ENCODE measurements at regions not wholly inside any gene's neighbourhood (a gene's known extent, or its start where the extent isn't known, plus 50 kb on each side); places are given as distances from the start of the nearest gene placed in this dataset.

DNA sequence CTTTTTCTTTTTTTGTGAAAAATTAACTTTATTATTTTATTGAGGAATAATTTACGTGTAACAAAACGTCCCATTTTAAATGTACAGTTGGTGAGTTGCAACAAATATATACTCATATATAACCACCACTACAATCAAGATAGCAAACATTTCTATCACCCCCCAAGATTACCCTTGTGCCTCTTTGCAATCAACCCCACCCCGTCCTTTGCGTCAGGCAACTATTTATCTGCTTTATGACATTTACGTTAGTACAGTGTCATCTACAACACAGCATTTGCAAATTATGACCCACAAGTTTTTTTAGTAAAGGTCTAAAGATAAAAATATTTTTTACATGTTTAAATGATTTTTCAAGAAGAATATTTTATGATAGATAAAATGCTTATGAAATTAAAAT lies 485.6 kb upstream of the SOX9 start:
- CTCF ChIA-PET, result no interaction called here

DNA sequence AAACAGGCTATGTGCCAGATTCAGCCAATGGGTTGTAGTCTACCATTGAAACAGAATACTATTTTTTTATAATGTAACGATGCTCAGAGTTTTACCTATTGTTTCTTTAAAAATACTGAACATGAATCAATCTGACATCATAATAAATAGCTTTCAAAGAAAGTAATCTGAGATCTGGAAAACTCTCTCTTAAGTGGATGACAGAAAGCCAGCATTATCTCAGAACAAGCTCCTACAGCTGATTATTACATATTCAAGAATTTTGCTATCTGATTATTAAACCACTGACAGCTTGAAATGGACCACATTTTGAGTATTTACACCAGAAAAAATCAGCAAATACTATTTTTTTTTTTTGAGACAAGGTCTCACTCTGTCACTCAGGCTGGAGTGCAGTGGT lies 484.2 kb upstream of the SOX9 start:
- TF ChIP-seq, protein P1, sequence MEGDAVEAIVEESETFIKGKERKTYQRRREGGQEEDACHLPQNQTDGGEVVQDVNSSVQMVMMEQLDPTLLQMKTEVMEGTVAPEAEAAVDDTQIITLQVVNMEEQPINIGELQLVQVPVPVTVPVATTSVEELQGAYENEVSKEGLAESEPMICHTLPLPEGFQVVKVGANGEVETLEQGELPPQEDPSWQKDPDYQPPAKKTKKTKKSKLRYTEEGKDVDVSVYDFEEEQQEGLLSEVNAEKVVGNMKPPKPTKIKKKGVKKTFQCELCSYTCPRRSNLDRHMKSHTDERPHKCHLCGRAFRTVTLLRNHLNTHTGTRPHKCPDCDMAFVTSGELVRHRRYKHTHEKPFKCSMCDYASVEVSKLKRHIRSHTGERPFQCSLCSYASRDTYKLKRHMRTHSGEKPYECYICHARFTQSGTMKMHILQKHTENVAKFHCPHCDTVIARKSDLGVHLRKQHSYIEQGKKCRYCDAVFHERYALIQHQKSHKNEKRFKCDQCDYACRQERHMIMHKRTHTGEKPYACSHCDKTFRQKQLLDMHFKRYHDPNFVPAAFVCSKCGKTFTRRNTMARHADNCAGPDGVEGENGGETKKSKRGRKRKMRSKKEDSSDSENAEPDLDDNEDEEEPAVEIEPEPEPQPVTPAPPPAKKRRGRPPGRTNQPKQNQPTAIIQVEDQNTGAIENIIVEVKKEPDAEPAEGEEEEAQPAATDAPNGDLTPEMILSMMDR (conservative IDR thresholded peaks at IDR 0.05; ENCODE audit: low read depth, low read length), result no peak
- TF ChIP-seq EZH2phosphoT487 (IDR thresholded peaks at IDR 0.05; ENCODE audit: borderline replicate concordance, low read length) (no peak), EZH2 (IDR thresholded peaks at IDR 0.05; ENCODE audit: low read length, unreplicated experiment) (no peak)
- no peak overlapping the region for H3K9ac ChIP-seq (ENCODE audit: low read length)
- CTCF ChIA-PET, result no interaction called here
- no peak overlapping the region for H3K4me3 ChIP-seq (ENCODE audit: low read length)
- no peaks in the 10 kb centered on the region for H3K9me3 ChIP-seq (ENCODE audit: low read length)
- ATAC-seq (no peak), DNase-seq (no peak)
- H3K79me2 ChIP-seq (ENCODE audit: low read length), result no peaks in the 10 kb centered on the region
- peaks cover 17% of the 10 kb centered on the region for H3F3A ChIP-seq (ENCODE audit: low read length, unreplicated experiment)
- H3K36me3 ChIP-seq (ENCODE audit: low read depth, low read length), result no peaks in the 10 kb centered on the region
- no peak overlapping the region for H3K4me2 ChIP-seq (ENCODE audit: low read length)
- no peaks in the 10 kb centered on the region for H3K27me3 ChIP-seq (ENCODE audit: low read length)
- peaks cover 29% of the 10 kb centered on the region for H3K4me1 ChIP-seq (ENCODE audit: insufficient read depth, low read length)
- H3K27ac ChIP-seq (ENCODE audit: low read length), result no peak overlapping the region
- no peaks in the 10 kb centered on the region for H3K9me2 ChIP-seq (replicated peaks; ENCODE audit: low read length)
- no peaks in the 10 kb centered on the region for H4K20me1 ChIP-seq (ENCODE audit: low read length)
- BruUV-seq (replicated peaks), result no TSS peak
- H2AFZ ChIP-seq (ENCODE audit: low read length), result no peak overlapping the region
- POLR2A ChIA-PET (ENCODE audit: unreplicated experiment), result interaction anchor here (0.6 kb wide), 1 partner anchor 27 kb away, joined by 4 read pairs; no protein-coding TSS in a partner anchor
- intact Hi-C loops (cut with micrococcal nuclease), result loop anchor here (10.0 kb wide), 2 partner anchors 288 to 522 kb away; no protein-coding TSS in a partner anchor

More for the DNA sequence above, 485.6 kb upstream of the SOX9 start:
- Histone ChIP-seq H3K79me2 (ENCODE audit: low read length) (no peaks in the 10 kb centered on the region), H3K27me3 (ENCODE audit: low read length) (no peaks in the 10 kb centered on the region), H3K9me3 (ENCODE audit: low read length) (no peaks in the 10 kb centered on the region), H2AFZ (ENCODE audit: low read length) (no peak overlapping the region), H3K36me3 (ENCODE audit: low read depth, low read length) (no peaks in the 10 kb centered on the region), H3K27ac (ENCODE audit: low read length) (no peak overlapping the region), H3K4me2 (ENCODE audit: low read length) (no peak overlapping the region), H4K20me1 (ENCODE audit: low read length) (no peaks in the 10 kb centered on the region), H3F3A (ENCODE audit: low read length, unreplicated experiment) (peaks cover 21% of the 10 kb centered on the region), H3K4me1 (ENCODE audit: insufficient read depth, low read length) (peaks cover 41% of the 10 kb centered on the region), H3K9ac (ENCODE audit: low read length) (no peak overlapping the region), H3K4me3 (ENCODE audit: low read length) (no peak overlapping the region), H3K9me2 (replicated peaks; ENCODE audit: low read length) (no peaks in the 10 kb centered on the region)
- DNase-seq (no peak), ATAC-seq (no peak)
- intact Hi-C loops (cut with micrococcal nuclease), result loop anchor here (10.0 kb wide), 2 partner anchors 290 to 520 kb away; no protein-coding TSS in a partner anchor
- BruUV-seq (replicated peaks), result no TSS peak
- POLR2A ChIA-PET (ENCODE audit: unreplicated experiment), result no interaction called here
- no peak for TF ChIP-seq EZH2phosphoT487 (IDR thresholded peaks at IDR 0.05; ENCODE audit: borderline replicate concordance, low read length)
- TF ChIP-seq, protein P1 (conservative IDR thresholded peaks at IDR 0.05; ENCODE audit: low read depth, low read length), result no peak
- no peak for TF ChIP-seq EZH2 (IDR thresholded peaks at IDR 0.05; ENCODE audit: low read length, unreplicated experiment)

DNA sequence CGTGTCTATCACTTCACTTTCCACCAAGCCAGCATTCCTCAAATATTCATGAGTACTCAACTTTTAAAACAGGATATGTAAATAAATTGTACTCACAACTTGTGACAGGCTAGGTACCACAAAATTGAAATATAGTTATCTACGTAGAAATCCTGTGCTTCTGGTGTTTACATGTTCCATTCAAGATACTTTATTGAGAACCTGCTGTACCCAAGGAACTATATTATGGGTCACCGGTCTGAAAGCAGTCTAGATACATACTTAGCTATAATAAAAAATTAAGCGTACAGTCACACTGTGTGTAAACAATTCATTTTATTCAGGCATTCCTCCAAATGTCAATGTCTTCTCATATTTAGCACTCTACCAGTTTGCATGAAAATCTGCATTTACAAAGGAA lies 482.2 kb upstream of the SOX9 start:
- Histone ChIP-seq H3K4me3 (ENCODE audit: low read length) (no peak overlapping the region), H4K20me1 (ENCODE audit: low read length) (no peaks in the 10 kb centered on the region), H3K27me3 (ENCODE audit: low read length) (no peaks in the 10 kb centered on the region), H3K4me1 (ENCODE audit: insufficient read depth, low read length) (peaks cover 9% of the 10 kb centered on the region), H3K9ac (ENCODE audit: low read length) (no peak overlapping the region), H3K36me3 (ENCODE audit: low read depth, low read length) (no peaks in the 10 kb centered on the region), H3K79me2 (ENCODE audit: low read length) (no peaks in the 10 kb centered on the region), H2AFZ (ENCODE audit: low read length) (no peak overlapping the region), H3K9me2 (replicated peaks; ENCODE audit: low read length) (0 out of 2 replicates have a peak, but pooled peaks cover 4% of the 10 kb centered on the region), H3K27ac (ENCODE audit: low read length) (no peak overlapping the region), H3F3A (ENCODE audit: low read length, unreplicated experiment) (no peaks in the 10 kb centered on the region), H3K4me2 (ENCODE audit: low read length) (no peak overlapping the region), H3K9me3 (ENCODE audit: low read length) (no peaks in the 10 kb centered on the region)
- CTCF ChIA-PET, result no interaction called here
- no TSS peak for BruUV-seq (replicated peaks)
- ATAC-seq (no peak), DNase-seq (no peak)
- intact Hi-C loops (cut with micrococcal nuclease), result loop anchor here (10.0 kb wide), 2 partner anchors 286 to 524 kb away; no protein-coding TSS in a partner anchor
- POLR2A ChIA-PET (ENCODE audit: unreplicated experiment), result no interaction called here
- TF ChIP-seq EZH2phosphoT487 (IDR thresholded peaks at IDR 0.05; ENCODE audit: borderline replicate concordance, low read length), result no peak
